Epithelial cell of proximal tubule (primary cell): ENCODE measurements at regions not wholly inside any gene's neighbourhood (a gene's known extent, or its start where the extent isn't known, plus 50 kb on each side); places are given as distances from the start of the nearest gene placed in this dataset.

Experiments used
- DNase-seq: peaks from one replicate; pipeline ENCODE4 v3.0.0-alpha.2; 2011; ENCODE audit warnings: low read depth
- H3K4me3 ChIP-seq: 2 replicates; pipeline ENCODE4 v1.5.1; 2011; ENCODE audit warnings: low read depth, mild to moderate bottlenecking, low read length
- CTCF ChIP-seq: conservative IDR thresholded peaks from 2 replicates; pipeline ENCODE4 v1.5.1; 2012; ENCODE audit warnings: low read depth, mild to moderate bottlenecking, low read length

- no peak for TF ChIP-seq CTCF
- H3K4me3 ChIP-seq = no peak overlapping the region
- DNase-seq = no peak
Measured at GRCh38 chr7:88462799-88463198, 156.1 kb upstream of the STEAP4 start.

GRCh38 chr7:88460650-88461049 is 154.0 kb upstream of the STEAP4 start:
- no peak overlapping the region for H3K4me3 ChIP-seq
- DNase-seq = no peak
- TF ChIP-seq CTCF = no peak

GRCh38 chr7:88458946-88459345 is 152.3 kb upstream of the STEAP4 start:
- H3K4me3 ChIP-seq = no peak overlapping the region
- DNase-seq = no peak
- TF ChIP-seq CTCF = no peak

GRCh38 chr7:88458279-88458678 is 151.6 kb upstream of the STEAP4 start:
- H3K4me3 ChIP-seq = no peak overlapping the region
- DNase-seq = no peak
- TF ChIP-seq CTCF = no peak

GRCh38 chr7:88457320-88457719 is 150.6 kb upstream of the STEAP4 start:
- DNase-seq = no peak
- H3K4me3 ChIP-seq = no peak overlapping the region
- TF ChIP-seq CTCF = no peak

- no peak for DNase-seq
- TF ChIP-seq CTCF = no peak
- H3K4me3 ChIP-seq = no peak overlapping the region
Measured at GRCh38 chr7:88456490-88456889, 149.8 kb upstream of the STEAP4 start.

GRCh38 chr7:88455696-88456095 is 149.0 kb upstream of the STEAP4 start:
- no peak for TF ChIP-seq CTCF
- DNase-seq = peak; percentile 19
- H3K4me3 ChIP-seq = no peak overlapping the region
